Osteoblast (primary cell): ENCODE measurements at regions not wholly inside any gene's neighbourhood (a gene's known extent, or its start where the extent isn't known, plus 50 kb on each side); places are given as distances from the start of the nearest gene placed in this dataset.

Source experiments
- DNase-seq: peaks from one replicate; pipeline ENCODE4 v3.0.0; 2011; ENCODE audit warnings: low spot score, mixed read lengths; ENCODE audit not compliant: insufficient read length; ENCODE audit errors: missing footprints
- H2AFZ ChIP-seq: 2 replicates; pipeline ENCODE4 v1.6.0; 2011; ENCODE audit warnings: mild to moderate bottlenecking, low read length
- H3K27ac ChIP-seq: 2 replicates; pipeline ENCODE4 v1.5.1; 2011; ENCODE audit warnings: mild to moderate bottlenecking, low read depth, low read length, moderate library complexity
- H3K27me3 ChIP-seq: 2 replicates; pipeline ENCODE4 v1.6.0; 2012; ENCODE audit warnings: mild to moderate bottlenecking, control low read depth, inconsistent platforms, low read length, moderate library complexity; ENCODE audit not compliant: insufficient read depth
- H3K36me3 ChIP-seq: 2 replicates; pipeline ENCODE4 v1.5.1; 2011; ENCODE audit warnings: mild to moderate bottlenecking, low read length, control low read depth, moderate library complexity; ENCODE audit not compliant: insufficient read depth
- H3K4me1 ChIP-seq: 2 replicates; pipeline ENCODE4 v1.5.1; 2011; ENCODE audit warnings: mild to moderate bottlenecking, low read length, control low read depth, moderate library complexity; ENCODE audit not compliant: insufficient read depth
- H3K4me2 ChIP-seq: 2 replicates; pipeline ENCODE4 v1.6.0; 2011; ENCODE audit warnings: mild to moderate bottlenecking, low read length; ENCODE audit not compliant: insufficient read depth
- H3K4me3 ChIP-seq: fragments of 200-600 bp; sonication (generic); 3 replicates; pipeline ENCODE4 v1.5.1; 2012; ENCODE audit warnings: mild to moderate bottlenecking, low read length, inconsistent platforms; ENCODE audit not compliant: insufficient read depth
- H3K79me2 ChIP-seq: 2 replicates; pipeline ENCODE4 v1.6.0; 2012; ENCODE audit warnings: mild to moderate bottlenecking, low read length, control low read depth, inconsistent platforms; ENCODE audit not compliant: insufficient read depth
- H3K9me3 ChIP-seq: 2 replicates; pipeline ENCODE4 v1.5.1; 2011; ENCODE audit warnings: low read depth, low read length, control low read depth
- H4K20me1 ChIP-seq: 2 replicates; pipeline ENCODE4 v1.6.0; 2012; ENCODE audit warnings: mild to moderate bottlenecking, low read length, control low read depth; ENCODE audit not compliant: insufficient read depth
- CTCF ChIP-seq: IDR thresholded peaks from 2 replicates; pipeline ENCODE4 v1.5.1; 2011; ENCODE audit warnings: mild to moderate bottlenecking, low read depth, low read length, moderate library complexity; ENCODE audit errors: extremely low read depth

- H3K36me3 ChIP-seq: no peaks in the 10 kb centered on the region
- peaks cover 27% of the 10 kb centered on the region for H3K4me1 ChIP-seq
- no peak for TF ChIP-seq CTCF
- H3K4me2 ChIP-seq: peak overlapping the region; percentile 67
- no peak overlapping the region for H3K4me3 ChIP-seq
- H4K20me1 ChIP-seq: no peaks in the 10 kb centered on the region
- no peaks in the 10 kb centered on the region for H3K9me3 ChIP-seq
- H3K79me2 ChIP-seq: no peaks in the 10 kb centered on the region
- peak overlapping the region; percentile 37 for H2AFZ ChIP-seq
- no peaks in the 10 kb centered on the region for H3K27me3 ChIP-seq
- DNase-seq: peak; percentile 87
- H3K27ac ChIP-seq: peak overlapping the region; percentile 24
Measured at GRCh38 chr12:105933671-105934665, 204.8 kb downstream of the NUAK1 start.

- peaks cover 27% of the 10 kb centered on the region for H3K4me1 ChIP-seq
Measured at GRCh38 chr12:105935106-105935505, 203.6 kb downstream of the NUAK1 start.

GRCh38 chr12:105935981-105936380 lies 202.8 kb downstream of the NUAK1 start:
- Histone ChIP-seq H3K4me3 (no peak overlapping the region), H4K20me1 (no peaks in the 10 kb centered on the region), H3K9me3 (no peaks in the 10 kb centered on the region), H3K4me1 (peaks cover 27% of the 10 kb centered on the region), H3K79me2 (no peaks in the 10 kb centered on the region), H2AFZ (peak overlapping the region; percentile 32), H3K36me3 (no peaks in the 10 kb centered on the region), H3K4me2 (no peak overlapping the region), H3K27ac (no peak overlapping the region), H3K27me3 (peaks cover 2% of the 10 kb centered on the region)
- TF ChIP-seq CTCF: no peak
- peak; percentile 22 for DNase-seq

More at GRCh38 chr12:105935106-105935505, 203.6 kb downstream of the NUAK1 start:
- Histone ChIP-seq H3K4me3 (no peak overlapping the region), H3K9me3 (no peaks in the 10 kb centered on the region), H3K27ac (peak overlapping the region; percentile 24), H3K27me3 (no peaks in the 10 kb centered on the region), H4K20me1 (no peaks in the 10 kb centered on the region), H3K36me3 (no peaks in the 10 kb centered on the region), H3K4me2 (no peak overlapping the region), H3K79me2 (no peaks in the 10 kb centered on the region), H2AFZ (no peak overlapping the region)
- TF ChIP-seq CTCF: no peak
- DNase-seq: no peak

- no peaks in the 10 kb centered on the region for H3K79me2 ChIP-seq
- DNase-seq: no peak
- H3K9me3 ChIP-seq: no peaks in the 10 kb centered on the region
- no peak for TF ChIP-seq CTCF
- no peak overlapping the region for H3K4me2 ChIP-seq
- peaks cover 27% of the 10 kb centered on the region for H3K4me1 ChIP-seq
- H3K27me3 ChIP-seq: peaks cover 2% of the 10 kb centered on the region
- no peak overlapping the region for H2AFZ ChIP-seq
- no peak overlapping the region for H3K27ac ChIP-seq
- no peak overlapping the region for H3K4me3 ChIP-seq
- no peaks in the 10 kb centered on the region for H3K36me3 ChIP-seq
- no peaks in the 10 kb centered on the region for H4K20me1 ChIP-seq
Measured at GRCh38 chr12:105936496-105936895, 202.3 kb downstream of the NUAK1 start.
